ENCODE measurements at regions not wholly inside any gene's neighbourhood (a gene's known extent, or its start where the extent isn't known, plus 50 kb on each side); places are given as distances from the start of the nearest gene placed in this dataset.

GRCh38 chr5:34606101-34606500 is 50.0 kb upstream of the RAI14 start:
- TF ChIP-seq POLR2A (conservative IDR thresholded peaks at IDR 0.05), result no peak
- TF ChIP-seq CREB5 (CRISPR knock-in tag; IDR thresholded peaks at IDR 0.05), result no peak
- TF ChIP-seq SREBF2 (CRISPR knock-in tag; IDR thresholded peaks at IDR 0.05), result no peak
- TF ChIP-seq, protein P1, sequence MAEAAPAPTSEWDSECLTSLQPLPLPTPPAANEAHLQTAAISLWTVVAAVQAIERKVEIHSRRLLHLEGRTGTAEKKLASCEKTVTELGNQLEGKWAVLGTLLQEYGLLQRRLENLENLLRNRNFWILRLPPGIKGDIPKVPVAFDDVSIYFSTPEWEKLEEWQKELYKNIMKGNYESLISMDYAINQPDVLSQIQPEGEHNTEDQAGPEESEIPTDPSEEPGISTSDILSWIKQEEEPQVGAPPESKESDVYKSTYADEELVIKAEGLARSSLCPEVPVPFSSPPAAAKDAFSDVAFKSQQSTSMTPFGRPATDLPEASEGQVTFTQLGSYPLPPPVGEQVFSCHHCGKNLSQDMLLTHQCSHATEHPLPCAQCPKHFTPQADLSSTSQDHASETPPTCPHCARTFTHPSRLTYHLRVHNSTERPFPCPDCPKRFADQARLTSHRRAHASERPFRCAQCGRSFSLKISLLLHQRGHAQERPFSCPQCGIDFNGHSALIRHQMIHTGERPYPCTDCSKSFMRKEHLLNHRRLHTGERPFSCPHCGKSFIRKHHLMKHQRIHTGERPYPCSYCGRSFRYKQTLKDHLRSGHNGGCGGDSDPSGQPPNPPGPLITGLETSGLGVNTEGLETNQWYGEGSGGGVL (CRISPR knock-in tag; IDR thresholded peaks at IDR 0.05), result no peak
- TF ChIP-seq, protein P2, sequence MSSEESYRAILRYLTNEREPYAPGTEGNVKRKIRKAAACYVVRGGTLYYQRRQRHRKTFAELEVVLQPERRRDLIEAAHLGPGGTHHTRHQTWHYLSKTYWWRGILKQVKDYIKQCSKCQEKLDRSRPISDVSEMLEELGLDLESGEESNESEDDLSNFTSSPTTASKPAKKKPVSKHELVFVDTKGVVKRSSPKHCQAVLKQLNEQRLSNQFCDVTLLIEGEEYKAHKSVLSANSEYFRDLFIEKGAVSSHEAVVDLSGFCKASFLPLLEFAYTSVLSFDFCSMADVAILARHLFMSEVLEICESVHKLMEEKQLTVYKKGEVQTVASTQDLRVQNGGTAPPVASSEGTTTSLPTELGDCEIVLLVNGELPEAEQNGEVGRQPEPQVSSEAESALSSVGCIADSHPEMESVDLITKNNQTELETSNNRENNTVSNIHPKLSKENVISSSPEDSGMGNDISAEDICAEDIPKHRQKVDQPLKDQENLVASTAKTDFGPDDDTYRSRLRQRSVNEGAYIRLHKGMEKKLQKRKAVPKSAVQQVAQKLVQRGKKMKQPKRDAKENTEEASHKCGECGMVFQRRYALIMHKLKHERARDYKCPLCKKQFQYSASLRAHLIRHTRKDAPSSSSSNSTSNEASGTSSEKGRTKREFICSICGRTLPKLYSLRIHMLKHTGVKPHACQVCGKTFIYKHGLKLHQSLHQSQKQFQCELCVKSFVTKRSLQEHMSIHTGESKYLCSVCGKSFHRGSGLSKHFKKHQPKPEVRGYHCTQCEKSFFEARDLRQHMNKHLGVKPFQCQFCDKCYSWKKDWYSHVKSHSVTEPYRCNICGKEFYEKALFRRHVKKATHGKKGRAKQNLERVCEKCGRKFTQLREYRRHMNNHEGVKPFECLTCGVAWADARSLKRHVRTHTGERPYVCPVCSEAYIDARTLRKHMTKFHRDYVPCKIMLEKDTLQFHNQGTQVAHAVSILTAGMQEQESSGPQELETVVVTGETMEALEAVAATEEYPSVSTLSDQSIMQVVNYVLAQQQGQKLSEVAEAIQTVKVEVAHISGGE (CRISPR knock-in tag; IDR thresholded peaks at IDR 0.05), result no peak
- no peak for TF ChIP-seq HBP1 (CRISPR knock-in tag; IDR thresholded peaks at IDR 0.05)
- no peak for TF ChIP-seq TAL1 (IDR thresholded peaks at IDR 0.05)
- TF ChIP-seq TAF15 (IDR thresholded peaks at IDR 0.05; ENCODE audit: low read depth, low read length), result no peak
- TF ChIP-seq CTCF (IDR thresholded peaks at IDR 0.05 in 2 of 3, conservative IDR thresholded peaks at IDR 0.05 in 1 of 3; ENCODE audit: insufficient read depth in 2 of 3, low read depth in 1 of 3, low read length in 3 of 3), result no peak
- no peak for TF ChIP-seq ATF6 (CRISPR knock-in tag; IDR thresholded peaks at IDR 0.05)
- TF ChIP-seq, protein P3, sequence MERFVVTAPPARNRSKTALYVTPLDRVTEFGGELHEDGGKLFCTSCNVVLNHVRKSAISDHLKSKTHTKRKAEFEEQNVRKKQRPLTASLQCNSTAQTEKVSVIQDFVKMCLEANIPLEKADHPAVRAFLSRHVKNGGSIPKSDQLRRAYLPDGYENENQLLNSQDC (CRISPR knock-in tag; IDR thresholded peaks at IDR 0.05), result no peak
- no peak for TF ChIP-seq RFX5 (IDR thresholded peaks at IDR 0.05; ENCODE audit: low read depth, low read length)

All from K562 (cell line).